Mesendoderm (in vitro differentiated cells): ENCODE measurements at regions not wholly inside any gene's neighbourhood (a gene's known extent, or its start where the extent isn't known, plus 50 kb on each side); places are given as distances from the start of the nearest gene placed in this dataset.

Experiments
- DNase-seq: peaks from one replicate; pipeline ENCODE4 v3.0.0; 2013
- H2AK5ac ChIP-seq: 2 replicates; pipeline ENCODE4 v1.6.1; 2013; ENCODE audit warnings: low read length, inconsistent platforms
- H2BK120ac ChIP-seq: 2 replicates; pipeline ENCODE4 v1.6.1; 2013; ENCODE audit warnings: low read depth, mild to moderate bottlenecking, low read length, moderate library complexity, mixed read lengths
- H2BK15ac ChIP-seq: replicated peaks from 2 replicates; pipeline ENCODE4 v1.6.1; 2013; ENCODE audit warnings: low read depth, mild to moderate bottlenecking, moderate library complexity
- H2BK5ac ChIP-seq: 2 replicates; pipeline ENCODE4 v1.6.1; 2013; ENCODE audit warnings: low read length, inconsistent platforms
- H3K18ac ChIP-seq: 2 replicates; pipeline ENCODE4 v1.6.1; 2013; ENCODE audit warnings: mild to moderate bottlenecking, low read length, mixed read lengths
- H3K23ac ChIP-seq: one replicate; pipeline ENCODE4 v1.6.1; 2013; ENCODE audit warnings: low read length
- H3K27ac ChIP-seq: 2 replicates; pipeline ENCODE4 v1.5.1; 2013; ENCODE audit warnings: low read depth, mild to moderate bottlenecking, inconsistent platforms, low read length, moderate library complexity
- H3K27me3 ChIP-seq: 2 replicates; pipeline ENCODE4 v1.6.1; 2013; ENCODE audit warnings: low read length, control low read depth, mild to moderate bottlenecking, inconsistent platforms; ENCODE audit not compliant: insufficient read depth, poor library complexity
- H3K36me3 ChIP-seq: 2 replicates; pipeline ENCODE4 v1.6.1; 2013; ENCODE audit warnings: low read length, inconsistent platforms; ENCODE audit not compliant: control insufficient read depth, insufficient read depth
- H3K4ac ChIP-seq: one replicate; pipeline ENCODE4 v1.6.1; 2013; ENCODE audit warnings: low read depth, mild to moderate bottlenecking, low read length, moderate library complexity
- H3K4me1 ChIP-seq: 2 replicates; pipeline ENCODE4 v1.6.1; 2013; ENCODE audit warnings: low read depth, low read length, inconsistent platforms; ENCODE audit not compliant: control insufficient read depth
- H3K4me2 ChIP-seq: 2 replicates; pipeline ENCODE4 v1.6.1; 2013; ENCODE audit warnings: low read length
- H3K4me3 ChIP-seq: 2 replicates; pipeline ENCODE4 v1.5.1; 2013; ENCODE audit warnings: mild to moderate bottlenecking, low read length
- H3K56ac ChIP-seq: one replicate; pipeline ENCODE4 v1.6.1; 2013; ENCODE audit warnings: low read length
- H3K79me1 ChIP-seq: 2 replicates; pipeline ENCODE4 v1.6.1; 2013; ENCODE audit warnings: low read length, inconsistent platforms
- H3K79me2 ChIP-seq: 2 replicates; pipeline ENCODE4 v1.6.1; 2013; ENCODE audit warnings: mild to moderate bottlenecking, low read length; ENCODE audit not compliant: control insufficient read depth, insufficient read depth
- H3K9ac ChIP-seq: 2 replicates; pipeline ENCODE4 v1.6.1; 2013; ENCODE audit warnings: low read length, inconsistent platforms
- H4K5ac ChIP-seq: one replicate; pipeline ENCODE4 v1.6.1; 2013; ENCODE audit warnings: low read length
- H4K8ac ChIP-seq: one replicate; pipeline ENCODE4 v1.6.1; 2013; ENCODE audit warnings: low read depth, mild to moderate bottlenecking, control low read depth, low read length, moderate library complexity
- WGBS: extraction: QIAGEN DNeasy Blood & Tissue Kit; methylation state at CpG from one replicate; pipeline ENCODE4 v1.1.7; 2013; ENCODE audit warnings: low lambda C conversion rate, missing lambda C conversion rate; ENCODE audit not compliant: insufficient coverage; ENCODE audit errors: extremely low coverage; 5-methylcytosine and 5-hydroxymethylcytosine counted together

DNA sequence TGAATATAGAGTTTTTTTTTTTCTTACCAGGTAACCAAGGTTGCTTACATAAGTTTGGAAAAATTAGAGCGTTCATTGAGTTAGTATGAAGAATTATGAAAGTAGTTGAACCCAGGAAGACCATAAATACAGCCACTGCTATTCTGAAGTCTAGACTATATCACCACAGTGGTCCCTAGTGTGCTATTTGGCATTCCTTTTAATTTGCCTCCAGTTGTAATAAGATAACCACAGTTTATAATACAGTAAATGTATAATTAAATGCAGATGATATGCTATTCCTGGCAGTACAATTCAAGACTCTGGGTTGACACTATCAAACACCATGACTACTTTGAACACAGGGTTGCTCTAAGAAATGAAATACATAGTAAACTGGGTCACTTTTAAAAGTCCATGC, 270.5 kb downstream of the BRINP2 start:
- Histone ChIP-seq H3K4me2 (no peak overlapping the region), H3K27me3 (no peaks in the 10 kb centered on the region), H4K8ac (no peak overlapping the region), H3K4me3 (no peak overlapping the region), H3K4ac (no peak overlapping the region), H2BK15ac (no peak overlapping the region), H2BK5ac (no peak overlapping the region), H4K5ac (no peak overlapping the region), H3K79me2 (no peaks in the 10 kb centered on the region), H3K79me1 (no peaks in the 10 kb centered on the region), H3K4me1 (no peaks in the 10 kb centered on the region), H2BK120ac (no peak overlapping the region), H3K27ac (no peak overlapping the region), H3K23ac (no peak overlapping the region), H3K9ac (no peak overlapping the region), H3K36me3 (no peaks in the 10 kb centered on the region), H3K56ac (no peak overlapping the region), H2AK5ac (no peak overlapping the region), H3K18ac (no peak overlapping the region)
- DNase-seq, result no peak
- WGBS, result no CpG with 5 or more reads among the region's 1 CpG

GRCh38 chr1:177440821-177441220, 270.1 kb downstream of the BRINP2 start:
- no peak overlapping the region for H2BK15ac ChIP-seq
- DNase-seq, result no peak
- H3K79me2 ChIP-seq, result no peaks in the 10 kb centered on the region
- no peak overlapping the region for H3K23ac ChIP-seq
- no peak overlapping the region for H3K18ac ChIP-seq
- H3K4me2 ChIP-seq, result no peak overlapping the region
- H4K5ac ChIP-seq, result no peak overlapping the region
- no peaks in the 10 kb centered on the region for H3K79me1 ChIP-seq
- no peak overlapping the region for H3K4ac ChIP-seq
- no peak overlapping the region for H2BK120ac ChIP-seq
- no peak overlapping the region for H2AK5ac ChIP-seq
- no peak overlapping the region for H4K8ac ChIP-seq
- no peaks in the 10 kb centered on the region for H3K36me3 ChIP-seq
- no peak overlapping the region for H3K9ac ChIP-seq
- no peak overlapping the region for H3K4me3 ChIP-seq
- H2BK5ac ChIP-seq, result no peak overlapping the region
- no CpG with 5 or more reads among the region's 4 CpGs for WGBS
- H3K27me3 ChIP-seq, result no peaks in the 10 kb centered on the region
- no peak overlapping the region for H3K27ac ChIP-seq
- H3K4me1 ChIP-seq, result no peaks in the 10 kb centered on the region
- H3K56ac ChIP-seq, result no peak overlapping the region

- H3K79me2 ChIP-seq, result no peaks in the 10 kb centered on the region
- no peak overlapping the region for H4K8ac ChIP-seq
- H3K79me1 ChIP-seq, result no peaks in the 10 kb centered on the region
- no peak overlapping the region for H2BK15ac ChIP-seq
- H3K9ac ChIP-seq, result no peak overlapping the region
- no peaks in the 10 kb centered on the region for H3K36me3 ChIP-seq
- no peaks in the 10 kb centered on the region for H3K4me1 ChIP-seq
- DNase-seq, result no peak
- no peak overlapping the region for H4K5ac ChIP-seq
- no peak overlapping the region for H3K18ac ChIP-seq
- H3K56ac ChIP-seq, result no peak overlapping the region
- H3K27ac ChIP-seq, result no peak overlapping the region
- H2BK5ac ChIP-seq, result no peak overlapping the region
- H3K23ac ChIP-seq, result no peak overlapping the region
- H3K4me2 ChIP-seq, result no peak overlapping the region
- no peak overlapping the region for H3K4me3 ChIP-seq
- H2BK120ac ChIP-seq, result no peak overlapping the region
- no peak overlapping the region for H2AK5ac ChIP-seq
- H3K4ac ChIP-seq, result no peak overlapping the region
- H3K27me3 ChIP-seq, result no peaks in the 10 kb centered on the region
Measured at GRCh38 chr1:177439301-177439700, 268.5 kb downstream of the BRINP2 start.

- H3K36me3 ChIP-seq, result no peaks in the 10 kb centered on the region
Measured at GRCh38 chr1:177435364-177435763, 264.6 kb downstream of the BRINP2 start.

GRCh38 chr1:177432897-177433296, 262.1 kb downstream of the BRINP2 start:
- no peak overlapping the region for H3K9ac ChIP-seq
- H3K79me1 ChIP-seq, result no peaks in the 10 kb centered on the region
- no peak overlapping the region for H2BK5ac ChIP-seq
- no peak overlapping the region for H3K27ac ChIP-seq
- H2BK120ac ChIP-seq, result no peak overlapping the region
- no CpG with 5 or more reads among the region's 1 CpG for WGBS
- H4K8ac ChIP-seq, result no peak overlapping the region
- H3K4me3 ChIP-seq, result no peak overlapping the region
- H4K5ac ChIP-seq, result no peak overlapping the region
- H3K4me2 ChIP-seq, result no peak overlapping the region
- H3K4me1 ChIP-seq, result no peaks in the 10 kb centered on the region
- no peaks in the 10 kb centered on the region for H3K27me3 ChIP-seq
- no peak overlapping the region for H3K18ac ChIP-seq
- no peak for DNase-seq
- H3K23ac ChIP-seq, result no peak overlapping the region
- H3K56ac ChIP-seq, result no peak overlapping the region
- H2BK15ac ChIP-seq, result no peak overlapping the region
- H3K4ac ChIP-seq, result no peak overlapping the region
- H3K36me3 ChIP-seq, result no peaks in the 10 kb centered on the region
- no peak overlapping the region for H2AK5ac ChIP-seq
- no peaks in the 10 kb centered on the region for H3K79me2 ChIP-seq

More at GRCh38 chr1:177435364-177435763, 264.6 kb downstream of the BRINP2 start:
- H4K5ac ChIP-seq, result no peak overlapping the region
- H3K27ac ChIP-seq, result no peak overlapping the region
- H4K8ac ChIP-seq, result no peak overlapping the region
- no peak overlapping the region for H2BK120ac ChIP-seq
- no peak overlapping the region for H2BK15ac ChIP-seq
- no peak overlapping the region for H3K23ac ChIP-seq
- H3K4me3 ChIP-seq, result no peak overlapping the region
- WGBS, result no CpG with 5 or more reads among the region's 1 CpG
- no peaks in the 10 kb centered on the region for H3K79me1 ChIP-seq
- no peak overlapping the region for H3K18ac ChIP-seq
- H3K4ac ChIP-seq, result no peak overlapping the region
- no peak for DNase-seq
- H3K79me2 ChIP-seq, result no peaks in the 10 kb centered on the region
- no peak overlapping the region for H3K9ac ChIP-seq
- H2BK5ac ChIP-seq, result no peak overlapping the region
- H3K56ac ChIP-seq, result no peak overlapping the region
- H2AK5ac ChIP-seq, result no peak overlapping the region
- H3K4me1 ChIP-seq, result no peaks in the 10 kb centered on the region
- no peak overlapping the region for H3K4me2 ChIP-seq
- no peaks in the 10 kb centered on the region for H3K27me3 ChIP-seq

DNA sequence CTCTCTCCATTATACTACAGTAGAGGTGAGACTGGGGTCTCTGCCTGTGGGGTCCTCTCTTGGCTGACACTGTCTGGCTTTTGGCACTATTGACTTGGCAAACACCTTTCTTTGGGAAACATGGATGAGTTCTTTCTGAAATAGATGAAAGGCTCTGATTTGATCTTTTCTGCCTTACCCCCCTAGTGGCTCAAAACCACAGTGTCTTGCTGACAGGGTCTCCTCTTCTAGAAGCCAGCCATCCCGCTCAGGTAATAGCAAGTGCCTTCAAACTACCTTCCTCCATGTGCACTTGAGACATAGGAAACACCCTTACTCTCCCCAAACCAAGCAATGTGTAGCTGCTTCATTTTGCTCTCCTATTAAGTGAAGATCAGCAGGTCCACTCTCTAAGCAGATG, 260.4 kb downstream of the BRINP2 start:
- no peak overlapping the region for H3K23ac ChIP-seq
- H3K27ac ChIP-seq, result no peak overlapping the region
- no peaks in the 10 kb centered on the region for H3K79me2 ChIP-seq
- no peak overlapping the region for H2BK5ac ChIP-seq
- H3K36me3 ChIP-seq, result no peaks in the 10 kb centered on the region
- no peak overlapping the region for H3K9ac ChIP-seq
- no peak overlapping the region for H3K4me3 ChIP-seq
- DNase-seq, result peak; percentile 25
- no peak overlapping the region for H2BK120ac ChIP-seq
- H3K18ac ChIP-seq, result no peak overlapping the region
- WGBS, result no CpG with 5 or more reads among the region's 1 CpG
- H3K56ac ChIP-seq, result no peak overlapping the region
- no peak overlapping the region for H3K4ac ChIP-seq
- no peak overlapping the region for H2AK5ac ChIP-seq
- H2BK15ac ChIP-seq, result no peak overlapping the region
- H3K4me2 ChIP-seq, result no peak overlapping the region
- H4K8ac ChIP-seq, result no peak overlapping the region
- H3K79me1 ChIP-seq, result no peaks in the 10 kb centered on the region
- H3K27me3 ChIP-seq, result no peaks in the 10 kb centered on the region
- H3K4me1 ChIP-seq, result no peaks in the 10 kb centered on the region
- H4K5ac ChIP-seq, result no peak overlapping the region
